HepG2 (cell line): ENCODE measurements at regions not wholly inside any gene's neighbourhood (a gene's known extent, or its start where the extent isn't known, plus 50 kb on each side); places are given as distances from the start of the nearest gene placed in this dataset.

Source experiments
- HOXA7 ChIP-seq: sonication (generic); formaldehyde crosslinking; IDR thresholded peaks from 2 replicates; pipeline ENCODE4 v1.8.1; 2022; ENCODE audit warnings: mild to moderate bottlenecking, missing genetic modification reagents, moderate library complexity
- TF ChIP-seq, protein P1 (sequence below): sonication (generic); formaldehyde crosslinking; IDR thresholded peaks from 2 replicates; pipeline ENCODE4 v1.8.0; 2022; ENCODE audit warnings: mild to moderate bottlenecking, missing genetic modification reagents, borderline replicate concordance

- TF ChIP-seq, protein P1, sequence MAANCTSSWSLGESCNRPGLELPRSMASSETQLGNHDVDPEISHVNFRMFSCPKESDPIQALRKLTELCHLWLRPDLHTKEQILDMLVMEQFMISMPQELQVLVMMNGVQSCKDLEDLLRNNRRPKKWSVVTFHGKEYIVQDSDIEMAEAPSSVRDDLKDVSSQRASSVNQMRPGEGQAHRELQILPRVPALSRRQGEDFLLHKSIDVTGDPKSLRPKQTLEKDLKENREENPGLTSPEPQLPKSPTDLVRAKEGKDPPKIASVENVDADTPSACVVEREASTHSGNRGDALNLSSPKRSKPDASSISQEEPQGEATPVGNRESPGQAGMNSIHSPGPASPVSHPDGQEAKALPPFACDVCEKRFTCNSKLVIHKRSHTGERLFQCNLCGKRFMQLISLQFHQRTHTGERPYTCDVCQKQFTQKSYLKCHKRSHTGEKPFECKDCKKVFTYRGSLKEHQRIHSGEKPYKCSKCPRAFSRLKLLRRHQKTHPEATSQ (CRISPR knock-in tag), result no peak
- no peak for TF ChIP-seq HOXA7
These were observed 499.9 kb downstream of the GRIN2A start for GRCh38 chr16:9682320-9682719.
